Upper lobe of right lung (tissue), 1 donor: ENCODE measurements at regions not wholly inside any gene's neighbourhood (a gene's known extent, or its start where the extent isn't known, plus 50 kb on each side); places are given as distances from the start of the nearest gene placed in this dataset.

Experiments
- ATAC-seq: fragments of 200-7000 bp; cut with Tn5 transposase; one replicate; pipeline ENCODE4 v1.9.1; 2020; ENCODE audit warnings: mild to moderate bottlenecking, moderate library complexity
- DNase-seq: peaks from one replicate; pipeline ENCODE4 v3.0.0-alpha.2; 2020
- H3K27ac ChIP-seq: fragments of 200-600 bp; one replicate; pipeline ENCODE4 v1.8.0; 2022
- H3K27me3 ChIP-seq: fragments of 200-600 bp; one replicate; pipeline ENCODE4 v1.8.0; 2022; ENCODE audit warnings: mild to moderate bottlenecking
- H3K36me3 ChIP-seq: fragments of 200-600 bp; one replicate; pipeline ENCODE4 v1.8.0; 2022
- H3K4me1 ChIP-seq: fragments of 200-600 bp; one replicate; pipeline ENCODE4 v1.8.0; 2022
- H3K4me3 ChIP-seq: fragments of 200-600 bp; one replicate; pipeline ENCODE4 v1.8.0; 2022; ENCODE audit warnings: mild to moderate bottlenecking
- H3K9me3 ChIP-seq: fragments of 200-600 bp; one replicate; pipeline ENCODE4 v1.8.0; 2022
- intact Hi-C: fragments of 100-400 bp; cut with DNase I; formaldehyde crosslinking; loops from one replicate; pipeline ENCODE4 v1.11.0; 2022
- TF ChIP-seq, protein P1 (sequence below): fragments of 200-600 bp; IDR thresholded peaks from one replicate; pipeline ENCODE4 v1.8.0; 2022; ENCODE audit warnings: antibody characterized with exemption
- donor health status: DM: no; HTN: yes; CAD: no; lungs with severe emphysema.

DNA sequence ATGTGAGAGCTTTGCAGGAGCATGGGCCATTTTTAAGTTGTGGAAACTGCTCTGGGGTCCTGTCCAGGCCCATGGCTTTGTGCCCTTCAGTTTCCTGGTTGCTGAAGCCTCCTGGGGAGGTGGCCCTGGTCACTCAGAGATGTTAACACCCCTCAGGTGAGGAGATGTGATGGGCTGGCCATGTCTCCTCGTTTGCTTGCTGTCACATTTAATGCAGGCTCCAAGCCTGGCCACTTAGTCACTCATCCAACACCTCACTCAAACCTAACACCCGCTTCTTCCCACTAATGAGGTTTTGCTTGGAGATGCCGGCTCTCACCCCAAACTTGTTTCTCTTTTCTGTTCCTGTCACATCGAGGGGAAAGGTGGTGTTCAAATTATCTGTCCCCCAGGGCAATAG lies 192.7 kb downstream of the PTPRU start:
- Histone ChIP-seq H3K4me1 (no peaks in the 10 kb centered on the region), H3K27me3 (peaks cover 7% of the 10 kb centered on the region), H3K9me3 (no peaks in the 10 kb centered on the region), H3K4me3 (no peak overlapping the region), H3K36me3 (no peaks in the 10 kb centered on the region), H3K27ac (no peak overlapping the region)
- TF ChIP-seq, protein P1, sequence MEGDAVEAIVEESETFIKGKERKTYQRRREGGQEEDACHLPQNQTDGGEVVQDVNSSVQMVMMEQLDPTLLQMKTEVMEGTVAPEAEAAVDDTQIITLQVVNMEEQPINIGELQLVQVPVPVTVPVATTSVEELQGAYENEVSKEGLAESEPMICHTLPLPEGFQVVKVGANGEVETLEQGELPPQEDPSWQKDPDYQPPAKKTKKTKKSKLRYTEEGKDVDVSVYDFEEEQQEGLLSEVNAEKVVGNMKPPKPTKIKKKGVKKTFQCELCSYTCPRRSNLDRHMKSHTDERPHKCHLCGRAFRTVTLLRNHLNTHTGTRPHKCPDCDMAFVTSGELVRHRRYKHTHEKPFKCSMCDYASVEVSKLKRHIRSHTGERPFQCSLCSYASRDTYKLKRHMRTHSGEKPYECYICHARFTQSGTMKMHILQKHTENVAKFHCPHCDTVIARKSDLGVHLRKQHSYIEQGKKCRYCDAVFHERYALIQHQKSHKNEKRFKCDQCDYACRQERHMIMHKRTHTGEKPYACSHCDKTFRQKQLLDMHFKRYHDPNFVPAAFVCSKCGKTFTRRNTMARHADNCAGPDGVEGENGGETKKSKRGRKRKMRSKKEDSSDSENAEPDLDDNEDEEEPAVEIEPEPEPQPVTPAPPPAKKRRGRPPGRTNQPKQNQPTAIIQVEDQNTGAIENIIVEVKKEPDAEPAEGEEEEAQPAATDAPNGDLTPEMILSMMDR = no peak
- ATAC-seq = no peak
- no peak for DNase-seq
- intact Hi-C loops = no loop called here

- H3K27me3 ChIP-seq = peaks cover 7% of the 10 kb centered on the region
- no peak for ATAC-seq
- H3K9me3 ChIP-seq = no peaks in the 10 kb centered on the region
- no peaks in the 10 kb centered on the region for H3K4me1 ChIP-seq
- no peak overlapping the region for H3K4me3 ChIP-seq
- H3K27ac ChIP-seq = no peak overlapping the region
- H3K36me3 ChIP-seq = no peaks in the 10 kb centered on the region
- intact Hi-C loops = no loop called here
- TF ChIP-seq, protein P1 = no peak
- DNase-seq = no peak
These were observed 191.9 kb downstream of the PTPRU start for GRCh38 chr1:29428280-29428615.

- H3K4me3 ChIP-seq = no peak overlapping the region
- H3K27ac ChIP-seq = no peak overlapping the region
- H3K36me3 ChIP-seq = no peaks in the 10 kb centered on the region
- intact Hi-C loops = no loop called here
- H3K27me3 ChIP-seq = peaks cover 7% of the 10 kb centered on the region
- ATAC-seq (no peak), DNase-seq (no peak)
- H3K4me1 ChIP-seq = no peaks in the 10 kb centered on the region
- TF ChIP-seq, protein P1 = no peak
- no peaks in the 10 kb centered on the region for H3K9me3 ChIP-seq
These were observed 191.4 kb downstream of the PTPRU start for GRCh38 chr1:29427614-29428279.

DNA sequence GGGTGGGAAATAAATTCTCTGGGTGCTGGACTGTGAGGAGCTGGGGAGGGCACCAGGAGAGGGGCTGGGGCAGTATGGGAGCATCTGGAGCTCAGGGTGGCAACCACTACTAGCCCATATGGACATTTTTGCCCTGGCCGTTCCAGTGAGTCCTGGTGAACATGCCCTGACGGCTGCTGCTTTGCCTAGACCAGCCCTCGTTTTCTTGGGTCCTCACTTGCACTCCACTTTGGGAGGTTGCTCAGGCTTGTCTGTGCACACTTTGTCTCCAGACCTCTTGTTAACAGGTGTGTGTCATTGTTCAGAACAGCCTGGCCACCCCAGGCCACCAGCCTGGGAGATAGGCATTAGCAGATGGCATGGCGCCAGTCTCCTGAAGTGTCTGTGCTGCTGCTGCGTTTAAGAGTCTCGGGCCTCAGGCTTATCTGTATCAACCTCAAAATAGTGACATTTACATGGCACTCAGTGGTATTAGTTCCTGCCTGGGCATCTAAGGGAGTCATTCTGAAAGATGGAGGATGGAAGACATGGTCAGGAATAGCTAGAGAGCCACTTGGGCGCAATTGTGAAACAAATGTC lies 190.5 kb downstream of the PTPRU start:
- Histone ChIP-seq H3K27me3 (peaks cover 4% of the 10 kb centered on the region), H3K4me1 (no peaks in the 10 kb centered on the region), H3K4me3 (no peak overlapping the region), H3K9me3 (no peaks in the 10 kb centered on the region), H3K36me3 (no peaks in the 10 kb centered on the region), H3K27ac (no peak overlapping the region)
- TF ChIP-seq, protein P1 = no peak
- DNase-seq (no peak), ATAC-seq (peak; percentile 14)
- intact Hi-C loops = no loop called here

DNA sequence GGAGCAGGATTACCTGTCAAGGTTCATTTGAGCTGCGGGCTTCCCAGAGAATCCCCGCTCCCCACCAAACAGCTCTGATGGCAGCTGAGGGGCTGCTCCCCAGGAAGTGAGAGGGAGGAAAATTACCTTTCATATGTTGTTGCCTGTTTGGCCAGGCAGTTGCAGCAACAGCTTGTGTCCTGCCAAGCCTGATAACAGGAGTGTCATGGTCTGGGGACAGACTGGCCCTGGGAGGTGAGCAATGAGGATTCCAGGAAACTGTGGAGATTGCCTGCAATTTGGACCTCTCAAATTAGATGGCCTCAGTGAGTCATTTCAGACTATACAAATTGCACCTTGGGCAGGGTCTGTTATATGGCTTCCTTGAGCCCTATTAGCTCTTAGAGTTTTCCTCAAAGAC lies 189.3 kb downstream of the PTPRU start:
- no peaks in the 10 kb centered on the region for H3K9me3 ChIP-seq
- H3K27ac ChIP-seq = no peak overlapping the region
- H3K4me1 ChIP-seq = no peaks in the 10 kb centered on the region
- TF ChIP-seq, protein P1 = no peak
- no peaks in the 10 kb centered on the region for H3K36me3 ChIP-seq
- H3K27me3 ChIP-seq = no peaks in the 10 kb centered on the region
- intact Hi-C loops = no loop called here
- ATAC-seq (no peak), DNase-seq (no peak)
- H3K4me3 ChIP-seq = no peak overlapping the region
